HCT116 (cell line): ENCODE measurements at regions not wholly inside any gene's neighbourhood (a gene's known extent, or its start where the extent isn't known, plus 50 kb on each side); places are given as distances from the start of the nearest gene placed in this dataset.

Experiments
- ATAC-seq: fragments of 200-7000 bp; cut with Tn5 transposase; 2 replicates; pipeline ENCODE4 v1.9.1; 2020; ENCODE audit warnings: mild to moderate bottlenecking, moderate library complexity
- BruUV-seq: library from RNA; stranded (reverse); fragments of 400-500 nt; replicated peaks from 2 replicates; lab custom pipeline; 2021; lab: Mats Ljungman, UMichigan
- CTCF ChIA-PET: fragments of 300-600 bp; sonication (Branson Sonifier 250); formaldehyde crosslinking; loops from one replicate; lab custom pipeline; 2021; ENCODE audit warnings: antibody characterized with exemption; lab: Charles Lee
- POLR2A ChIA-PET: fragments of 300-600, 350-600 bp; sonication (Branson Sonifier 250); formaldehyde crosslinking; loops from one replicate; lab custom pipeline; 2021; ENCODE audit warnings: antibody characterized with exemption; lab: Charles Lee
- RAD21 ChIA-PET, 2 experiments: fragments of 300-600 bp; sonication (Branson Sonifier 250); formaldehyde crosslinking; loops; one replicate each; lab custom pipeline; 2023; ENCODE audit warnings: low total read pairs in 2 of 2; ENCODE audit not compliant: uncharacterized antibody in 2 of 2, unreplicated experiment in 2 of 2, low non-redundant PET in 1 of 2; lab: Charles Lee
- DNase-seq: peaks from one replicate; pipeline ENCODE4 v3.0.0-alpha.2; 2010; ENCODE audit warnings: low read depth, low spot score
- H2AFZ ChIP-seq: fragments of 200-600 bp; shearing (Covaris generic), sonication (generic); 2 replicates; pipeline ENCODE4 v1.6.1; 2017; ENCODE audit warnings: low read depth, mixed run types, mixed read lengths, antibody characterized with exemption, low read length; ENCODE audit not compliant: poor library complexity, severe bottlenecking
- H3K27ac ChIP-seq: 2 replicates; pipeline ENCODE4 v1.5.1; 2012; ENCODE audit warnings: low read depth, low read length
- H3K27me3 ChIP-seq: fragments of 200-600 bp; sonication (generic); 2 replicates; pipeline ENCODE4 v1.6.1; 2016; ENCODE audit warnings: mixed run types, low read length, mixed read lengths; ENCODE audit not compliant: insufficient read depth
- H3K36me3 ChIP-seq, 2 experiments: fragments of 200-500 bp in 1 of 2; fragments of 200-600 bp in 1 of 2; sonication (Bioruptor generic) in 1 of 2; sonication (generic) in 1 of 2; 2 replicates each; pipeline versions ENCODE4 v1.5.1 to v1.6.1; 2014 to 2016; ENCODE audit warnings: low read length in 2 of 2, inconsistent platforms in 1 of 2, mixed read lengths in 1 of 2, mixed run types in 1 of 2; ENCODE audit not compliant: insufficient read depth in 2 of 2, control insufficient read depth in 1 of 2
- H3K4me1 ChIP-seq, 2 experiments: fragments of 200-600 bp in 1 of 2; sonication (generic) in 1 of 2; 2 replicates each; pipeline versions ENCODE4 v1.5.1 to v1.6.1; 2012 to 2017; ENCODE audit warnings: low read length in 2 of 2, inconsistent platforms in 1 of 2, mild to moderate bottlenecking in 1 of 2, mixed read lengths in 1 of 2, mixed run types in 1 of 2, moderate library complexity in 1 of 2; ENCODE audit not compliant: insufficient read depth in 2 of 2, control insufficient read depth in 1 of 2
- H3K4me2 ChIP-seq: fragments of 200-600 bp; sonication (generic); 2 replicates; pipeline ENCODE4 v1.6.1; 2017; ENCODE audit warnings: mixed run types, low read length, mixed read lengths
- H3K4me3 ChIP-seq, 2 experiments: fragments of 200-600 bp in 1 of 2; sonication (generic) in 1 of 2; replicated peaks in 1 of 2; 2 replicates each; pipeline ENCODE4 v1.5.1; 2011 to 2016; ENCODE audit warnings: low read length in 2 of 2, control low read depth in 1 of 2, low read depth in 1 of 2, mild to moderate bottlenecking in 1 of 2, mixed read lengths in 1 of 2, mixed run types in 1 of 2
- H3K79me2 ChIP-seq: fragments of 200-600 bp; sonication (generic); 2 replicates; pipeline ENCODE4 v1.6.1; 2017; ENCODE audit warnings: mild to moderate bottlenecking, mixed run types, low read length, moderate library complexity, mixed read lengths; ENCODE audit not compliant: insufficient read depth
- H3K9ac ChIP-seq: fragments of 200-600 bp; sonication (generic); 2 replicates; pipeline ENCODE4 v1.6.1; 2016; ENCODE audit warnings: low read length, mixed read lengths
- H3K9me2 ChIP-seq: fragments of 200-600 bp; sonication (generic), shearing (Covaris generic); 2 replicates; pipeline ENCODE4 v1.6.1; 2017; ENCODE audit warnings: mixed run types, mild to moderate bottlenecking, moderate library complexity; ENCODE audit not compliant: insufficient read depth
- H3K9me3 ChIP-seq, 2 experiments: fragments of 200-500 bp in 1 of 2; fragments of 200-600 bp in 1 of 2; sonication (Bioruptor generic) in 1 of 2; sonication (generic) in 1 of 2; 2 replicates each; pipeline ENCODE4 v1.6.1; 2014 to 2017; ENCODE audit warnings: low read length in 2 of 2, mixed read lengths in 2 of 2, inconsistent platforms in 1 of 2, low read depth in 1 of 2, mild to moderate bottlenecking in 1 of 2, mixed run types in 1 of 2, moderate library complexity in 1 of 2; ENCODE audit not compliant: control insufficient read depth in 1 of 2, insufficient read depth in 1 of 2
- H4K20me1 ChIP-seq: fragments of 200-600 bp; sonication (generic), shearing (Covaris generic); 2 replicates; pipeline ENCODE4 v1.6.1; 2017; ENCODE audit warnings: mixed run types, mild to moderate bottlenecking, moderate library complexity; ENCODE audit not compliant: insufficient read depth
- EGR1 ChIP-seq: IDR thresholded peaks from 2 replicates; pipeline ENCODE4 v1.6.1; 2012; ENCODE audit warnings: low read depth
- ELF1 ChIP-seq: IDR thresholded peaks from 2 replicates; pipeline ENCODE4 v1.6.1; 2012; ENCODE audit warnings: low read depth, borderline replicate concordance
- EZH2phosphoT487 ChIP-seq: fragments of 200-600 bp; IDR thresholded peaks from 2 replicates; pipeline ENCODE4 v1.6.1; 2018; ENCODE audit warnings: antibody characterized with exemption, borderline replicate concordance
- FOSL1 ChIP-seq: IDR thresholded peaks from 2 replicates; pipeline ENCODE4 v1.6.1; 2012; ENCODE audit warnings: low read depth
- POLR2A ChIP-seq: IDR thresholded peaks from 2 replicates; pipeline ENCODE4 v1.7.0; 2011; ENCODE audit warnings: borderline replicate concordance; ENCODE audit not compliant: insufficient read depth, insufficient read length; ENCODE audit errors: extremely low read depth
- POLR2AphosphoS5 ChIP-seq: IDR thresholded peaks from 2 replicates; pipeline ENCODE4 v1.6.1; 2011; ENCODE audit warnings: mild to moderate bottlenecking, low read depth, low read length, moderate library complexity
- RAD21 ChIP-seq: IDR thresholded peaks from 2 replicates; pipeline ENCODE4 v1.6.1; 2012; ENCODE audit warnings: low read depth, mild to moderate bottlenecking
- SP1 ChIP-seq: IDR thresholded peaks from 2 replicates; pipeline ENCODE4 v1.6.1; 2012; ENCODE audit warnings: low read depth
- YY1 ChIP-seq: IDR thresholded peaks from 2 replicates; pipeline ENCODE4 v1.6.1; 2011; ENCODE audit warnings: low read length, low read depth, moderate library complexity, mild to moderate bottlenecking; ENCODE audit not compliant: insufficient replicate concordance; ENCODE audit errors: extremely low read depth
- ZFX ChIP-seq: fragments of 450-650 bp; IDR thresholded peaks from 2 replicates; pipeline ENCODE4 v1.6.1; 2017
- intact Hi-C: fragments of 100-400 bp; cut with micrococcal nuclease; formaldehyde crosslinking; loops from 2 replicates; pipeline ENCODE4 v1.10.0; 2022
- TF ChIP-seq, protein P1 (sequence below): IDR thresholded peaks from 2 replicates; pipeline ENCODE4 v1.6.1; 2012
- TF ChIP-seq, protein P2 (sequence below), 3 experiments: fragments of 200-600 bp in 1 of 3; sonication (generic) in 1 of 3; IDR thresholded peaks in 2 of 3; conservative IDR thresholded peaks in 1 of 3; 2 replicates each; pipeline ENCODE4 v1.5.1; 2012 to 2017; ENCODE audit warnings: low read depth in 2 of 3, low read length in 2 of 3, antibody characterized with exemption in 1 of 3, borderline replicate concordance in 1 of 3, control low read depth in 1 of 3, mild to moderate bottlenecking in 1 of 3, mixed read lengths in 1 of 3, mixed run types in 1 of 3, moderate library complexity in 1 of 3; ENCODE audit not compliant: insufficient read depth in 1 of 3

DNA sequence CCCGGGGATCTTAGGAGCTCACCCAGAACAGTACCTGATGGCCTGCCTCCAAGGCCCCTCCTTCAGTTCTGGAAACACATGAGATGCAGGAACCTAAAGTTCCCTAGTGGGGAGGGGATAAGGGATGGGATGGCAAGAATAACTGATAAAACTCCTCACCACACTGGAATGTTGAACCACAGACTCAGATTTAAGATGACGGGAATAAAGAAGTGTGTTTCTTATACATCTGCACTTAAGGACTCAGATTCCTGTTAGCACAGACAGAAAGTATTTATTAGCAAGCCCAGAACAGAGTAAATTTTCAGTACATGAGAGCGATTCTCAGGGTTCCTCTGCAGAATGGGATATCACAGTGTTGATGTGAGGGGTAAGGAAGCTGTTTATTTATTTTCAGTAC, 245.2 kb downstream of the TLE3 start:
- H3K79me2 ChIP-seq = no peaks in the 10 kb centered on the region
- peaks cover 10 to 42% of the 10 kb centered on the region in 2 experiments for H3K4me1 ChIP-seq
- H2AFZ ChIP-seq = no peak overlapping the region
- H3K9me3 ChIP-seq = no peaks in the 10 kb centered on the region
- H4K20me1 ChIP-seq = no peaks in the 10 kb centered on the region
- no peaks in the 10 kb centered on the region for H3K9me2 ChIP-seq
- POLR2A ChIA-PET = no interaction called here
- H3K9ac ChIP-seq = no peak overlapping the region
- DNase-seq = no peak
- RAD21 ChIA-PET = no interaction called here
- H3K36me3 ChIP-seq = no peaks in the 10 kb centered on the region
- TF ChIP-seq SP1 (no peak), EGR1 (no peak), ELF1 (no peak), EZH2phosphoT487 (no peak), YY1 (no peak), POLR2AphosphoS5 (no peak)
- TF ChIP-seq, protein P1, sequence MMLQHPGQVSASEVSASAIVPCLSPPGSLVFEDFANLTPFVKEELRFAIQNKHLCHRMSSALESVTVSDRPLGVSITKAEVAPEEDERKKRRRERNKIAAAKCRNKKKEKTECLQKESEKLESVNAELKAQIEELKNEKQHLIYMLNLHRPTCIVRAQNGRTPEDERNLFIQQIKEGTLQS = no peak
- TF ChIP-seq, all 23 proteins: peak for 0
- no peak overlapping the region for H3K4me2 ChIP-seq
- no peak overlapping the region for H3K27ac ChIP-seq
- no peak overlapping the region for H3K4me3 ChIP-seq
- intact Hi-C loops = no loop called here
- no peaks in the 10 kb centered on the region for H3K27me3 ChIP-seq
- BruUV-seq = no TSS peak
- ATAC-seq = no peak
- CTCF ChIA-PET = no interaction called here

DNA sequence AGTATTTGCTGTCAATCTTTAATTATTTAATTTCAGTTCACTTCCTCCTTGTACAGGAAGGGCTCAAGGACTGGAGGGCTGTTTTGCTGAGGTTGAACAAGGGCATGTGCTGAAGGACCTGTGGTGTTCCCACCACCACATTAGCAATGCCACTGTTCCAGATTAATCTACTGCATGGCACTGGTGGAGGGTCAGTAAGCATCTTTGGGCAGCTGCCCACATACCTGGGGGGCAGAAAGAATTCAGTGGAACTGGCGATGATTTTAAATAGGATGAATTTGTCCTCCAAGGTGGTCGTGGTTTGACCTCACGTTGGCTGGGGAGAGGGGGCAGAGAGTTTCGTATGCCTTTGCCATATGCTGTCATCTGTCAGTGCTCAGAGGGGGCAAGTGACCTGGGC, 244.8 kb downstream of the TLE3 start:
- Histone ChIP-seq H3K4me3 (0 out of 4 replicates have a peak overlapping the region, but pooled peaks of 1 of the 2 experiments have one; percentile 10), H3K9me2 (no peaks in the 10 kb centered on the region), H3K9me3 (no peaks in the 10 kb centered on the region), H3K79me2 (no peaks in the 10 kb centered on the region), H3K4me2 (peak overlapping the region; percentile 73), H3K36me3 (no peaks in the 10 kb centered on the region), H3K9ac (peak overlapping the region; percentile 42), H4K20me1 (no peaks in the 10 kb centered on the region), H3K4me1 (peaks cover 10 to 42% of the 10 kb centered on the region in 2 experiments), H3K27ac (no peak overlapping the region), H3K27me3 (no peaks in the 10 kb centered on the region), H2AFZ (no peak overlapping the region)
- ChIA-PET RAD21 (no interaction called here), CTCF (no interaction called here), POLR2A (no interaction called here)
- ATAC-seq (no peak), DNase-seq (no peak)
- intact Hi-C loops = no loop called here
- no TSS peak for BruUV-seq
- TF ChIP-seq, protein P1 = no peak
- TF ChIP-seq, protein P2, sequence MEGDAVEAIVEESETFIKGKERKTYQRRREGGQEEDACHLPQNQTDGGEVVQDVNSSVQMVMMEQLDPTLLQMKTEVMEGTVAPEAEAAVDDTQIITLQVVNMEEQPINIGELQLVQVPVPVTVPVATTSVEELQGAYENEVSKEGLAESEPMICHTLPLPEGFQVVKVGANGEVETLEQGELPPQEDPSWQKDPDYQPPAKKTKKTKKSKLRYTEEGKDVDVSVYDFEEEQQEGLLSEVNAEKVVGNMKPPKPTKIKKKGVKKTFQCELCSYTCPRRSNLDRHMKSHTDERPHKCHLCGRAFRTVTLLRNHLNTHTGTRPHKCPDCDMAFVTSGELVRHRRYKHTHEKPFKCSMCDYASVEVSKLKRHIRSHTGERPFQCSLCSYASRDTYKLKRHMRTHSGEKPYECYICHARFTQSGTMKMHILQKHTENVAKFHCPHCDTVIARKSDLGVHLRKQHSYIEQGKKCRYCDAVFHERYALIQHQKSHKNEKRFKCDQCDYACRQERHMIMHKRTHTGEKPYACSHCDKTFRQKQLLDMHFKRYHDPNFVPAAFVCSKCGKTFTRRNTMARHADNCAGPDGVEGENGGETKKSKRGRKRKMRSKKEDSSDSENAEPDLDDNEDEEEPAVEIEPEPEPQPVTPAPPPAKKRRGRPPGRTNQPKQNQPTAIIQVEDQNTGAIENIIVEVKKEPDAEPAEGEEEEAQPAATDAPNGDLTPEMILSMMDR (IDR thresholded peaks at IDR 0.05 in 2 of 3, conservative IDR thresholded peaks at IDR 0.05 in 1 of 3; ENCODE audit: borderline replicate concordance in 1 of 3, insufficient read depth in 1 of 3, low read depth in 2 of 3, low read length in 2 of 3) = no peak
- no peak for TF ChIP-seq YY1
- no peak for TF ChIP-seq SP1
- TF ChIP-seq RAD21 = no peak
- TF ChIP-seq ZFX = no peak
- TF ChIP-seq FOSL1 = no peak
- TF ChIP-seq POLR2A = no peak
